OCI-LY3 (cell line): ENCODE measurements at regions not wholly inside any gene's neighbourhood (a gene's known extent, or its start where the extent isn't known, plus 50 kb on each side); places are given as distances from the start of the nearest gene placed in this dataset.

Source experiments
- H2AFZ ChIP-seq: fragments of 200-600, 300-600 bp; shearing (Covaris generic); 2 replicates; pipeline ENCODE4 v1.6.0; 2014; ENCODE audit warnings: antibody characterized with exemption, low read depth, low read length
- H3K27ac ChIP-seq: fragments of 200-600, 300-600 bp; sonication (generic); 2 replicates; pipeline ENCODE4 v1.5.1; 2014; ENCODE audit warnings: mild to moderate bottlenecking, low read length, moderate library complexity, mixed read lengths
- H3K27me3 ChIP-seq: fragments of 200-600, 300-600 bp; sonication (generic); 2 replicates; pipeline ENCODE4 v1.6.1; 2014; ENCODE audit warnings: low read depth, low read length, mixed read lengths
- H3K36me3 ChIP-seq: fragments of 200-600, 300-600 bp; sonication (generic); replicated peaks from 2 replicates; pipeline ENCODE3; 2014; ENCODE audit warnings: low read depth, low read length, mixed read lengths
- H3K4me1 ChIP-seq: fragments of 300-600, 200-600 bp; sonication (generic); 2 replicates; pipeline ENCODE4 v1.6.1; 2014; ENCODE audit warnings: low read length, mixed read lengths
- H3K4me2 ChIP-seq: fragments of 200-600, 300-600 bp; sonication (generic); 2 replicates; pipeline ENCODE4 v1.6.1; 2014; ENCODE audit warnings: low read length, mixed read lengths
- H3K4me3 ChIP-seq: fragments of 300-600, 200-600 bp; sonication (generic); 2 replicates; pipeline ENCODE4 v1.5.1; 2014; ENCODE audit warnings: antibody characterized with exemption, mild to moderate bottlenecking, low read length, moderate library complexity
- H3K79me2 ChIP-seq: fragments of 300-600, 200-600 bp; shearing (Covaris generic); 2 replicates; pipeline ENCODE4 v1.6.1; 2014; ENCODE audit warnings: mild to moderate bottlenecking, low read length, mixed read lengths
- H3K9ac ChIP-seq: fragments of 300-600, 200-600 bp; shearing (Covaris generic); 2 replicates; pipeline ENCODE4 v1.6.0; 2014; ENCODE audit warnings: mild to moderate bottlenecking, low read length, moderate library complexity
- H3K9me3 ChIP-seq: fragments of 200-600, 300-600 bp; shearing (Covaris generic); 2 replicates; pipeline ENCODE4 v1.6.1; 2014; ENCODE audit warnings: low read length, mixed read lengths; ENCODE audit not compliant: insufficient read depth
- H4K20me1 ChIP-seq: fragments of 200-600, 300-600 bp; sonication (generic); 2 replicates; pipeline ENCODE4 v1.6.1; 2016; ENCODE audit warnings: low read length, mixed read lengths; ENCODE audit not compliant: insufficient read depth
- CTCF ChIP-seq: fragments of 200-600, 300-600 bp; sonication (generic); IDR thresholded peaks from 2 replicates; pipeline ENCODE4 v1.5.1; 2014; ENCODE audit warnings: antibody characterized with exemption, low read length, low read depth
- EZH2phosphoT487 ChIP-seq: fragments of 200-600 bp; shearing (Covaris generic); IDR thresholded peaks from 2 replicates; pipeline ENCODE4 v1.6.1; 2018; ENCODE audit warnings: antibody characterized with exemption, mixed run types, low read depth

DNA sequence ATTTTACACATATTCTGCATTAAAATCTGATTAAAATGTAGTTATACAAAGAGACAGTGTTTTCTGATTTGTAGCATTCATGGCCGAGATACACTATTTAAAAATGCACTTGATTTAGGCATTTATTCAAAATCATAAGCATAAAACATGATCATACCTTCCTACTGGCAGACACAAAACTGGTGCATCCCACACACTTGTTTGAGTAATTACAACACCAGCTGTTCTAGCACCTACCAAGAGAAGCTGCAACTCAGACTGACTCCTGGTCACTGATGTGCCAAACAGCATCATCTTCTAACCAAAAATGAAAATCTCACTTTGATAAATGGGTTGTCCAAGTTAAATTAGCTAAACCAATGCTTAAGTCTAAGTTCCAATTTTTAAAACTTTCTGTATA is 262.7 kb upstream of the NSMCE3 start:
- no peaks in the 10 kb centered on the region for H3K79me2 ChIP-seq
- H3K27ac ChIP-seq, result no peak overlapping the region
- no peak overlapping the region for H3K9ac ChIP-seq
- H3K36me3 ChIP-seq, result no peaks in the 10 kb centered on the region
- no peaks in the 10 kb centered on the region for H3K27me3 ChIP-seq
- no peak overlapping the region for H3K4me3 ChIP-seq
- no peaks in the 10 kb centered on the region for H4K20me1 ChIP-seq
- TF ChIP-seq EZH2phosphoT487, result no peak
- TF ChIP-seq CTCF, result no peak
- no peak overlapping the region for H2AFZ ChIP-seq
- no peaks in the 10 kb centered on the region for H3K9me3 ChIP-seq
- H3K4me1 ChIP-seq, result no peaks in the 10 kb centered on the region
- no peak overlapping the region for H3K4me2 ChIP-seq

DNA sequence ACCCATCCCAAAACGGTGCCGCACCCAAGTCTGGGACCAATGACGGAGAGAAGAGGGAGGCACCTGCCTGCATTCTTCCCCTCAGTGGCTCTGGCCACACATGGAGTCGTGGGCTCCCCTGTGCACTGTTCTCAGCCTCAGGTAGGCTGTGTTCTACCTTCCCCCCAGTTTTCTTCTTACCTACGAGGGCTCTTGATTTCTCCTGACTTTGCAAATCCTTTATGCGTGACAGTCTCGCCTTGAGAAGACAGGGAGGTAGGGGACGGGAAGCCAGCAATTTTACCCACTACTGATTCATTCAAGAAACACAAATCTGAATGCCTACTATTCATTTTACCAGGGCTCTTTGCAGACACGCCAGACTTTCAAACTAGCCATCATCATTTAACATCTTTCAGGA is 261.3 kb upstream of the NSMCE3 start:
- no peak overlapping the region for H3K27ac ChIP-seq
- no peaks in the 10 kb centered on the region for H3K79me2 ChIP-seq
- H3K4me3 ChIP-seq, result no peak overlapping the region
- H4K20me1 ChIP-seq, result no peaks in the 10 kb centered on the region
- H2AFZ ChIP-seq, result no peak overlapping the region
- no peaks in the 10 kb centered on the region for H3K27me3 ChIP-seq
- H3K4me2 ChIP-seq, result no peak overlapping the region
- TF ChIP-seq EZH2phosphoT487 (no peak), CTCF (no peak)
- H3K9ac ChIP-seq, result no peak overlapping the region
- H3K9me3 ChIP-seq, result no peaks in the 10 kb centered on the region
- no peaks in the 10 kb centered on the region for H3K36me3 ChIP-seq
- no peaks in the 10 kb centered on the region for H3K4me1 ChIP-seq

GRCh38 chr15:29529043-29529442 is 259.4 kb upstream of the NSMCE3 start:
- H3K4me3 ChIP-seq, result no peak overlapping the region
- no peaks in the 10 kb centered on the region for H3K36me3 ChIP-seq
- H3K79me2 ChIP-seq, result no peaks in the 10 kb centered on the region
- no peaks in the 10 kb centered on the region for H3K27me3 ChIP-seq
- H3K27ac ChIP-seq, result no peak overlapping the region
- no peaks in the 10 kb centered on the region for H3K4me1 ChIP-seq
- no peak overlapping the region for H3K4me2 ChIP-seq
- H3K9ac ChIP-seq, result no peak overlapping the region
- no peak overlapping the region for H2AFZ ChIP-seq
- no peak for TF ChIP-seq EZH2phosphoT487
- H4K20me1 ChIP-seq, result no peaks in the 10 kb centered on the region
- H3K9me3 ChIP-seq, result no peaks in the 10 kb centered on the region

GRCh38 chr15:29528276-29528675 is 258.7 kb upstream of the NSMCE3 start:
- H3K4me3 ChIP-seq, result no peak overlapping the region
- H3K4me1 ChIP-seq, result no peaks in the 10 kb centered on the region
- no peak overlapping the region for H2AFZ ChIP-seq
- H4K20me1 ChIP-seq, result no peaks in the 10 kb centered on the region
- no peak overlapping the region for H3K27ac ChIP-seq
- no peak overlapping the region for H3K9ac ChIP-seq
- H3K36me3 ChIP-seq, result no peaks in the 10 kb centered on the region
- H3K9me3 ChIP-seq, result no peaks in the 10 kb centered on the region
- no peaks in the 10 kb centered on the region for H3K79me2 ChIP-seq
- H3K4me2 ChIP-seq, result no peak overlapping the region
- H3K27me3 ChIP-seq, result no peaks in the 10 kb centered on the region
- TF ChIP-seq CTCF, result no peak
- no peak for TF ChIP-seq EZH2phosphoT487

- H3K9me3 ChIP-seq, result no peaks in the 10 kb centered on the region
- H3K79me2 ChIP-seq, result no peaks in the 10 kb centered on the region
- no peak overlapping the region for H3K9ac ChIP-seq
- H3K27ac ChIP-seq, result no peak overlapping the region
- H3K4me3 ChIP-seq, result no peak overlapping the region
- TF ChIP-seq EZH2phosphoT487 (no peak), CTCF (no peak)
- no peaks in the 10 kb centered on the region for H3K4me1 ChIP-seq
- no peak overlapping the region for H3K4me2 ChIP-seq
- H3K27me3 ChIP-seq, result no peaks in the 10 kb centered on the region
- H2AFZ ChIP-seq, result no peak overlapping the region
- H4K20me1 ChIP-seq, result no peaks in the 10 kb centered on the region
- H3K36me3 ChIP-seq, result no peaks in the 10 kb centered on the region
Observed at GRCh38 chr15:29526802-29527201, 257.2 kb upstream of the NSMCE3 start.
